Rectal smooth muscle tissue (tissue), 1 donor: ENCODE measurements at regions not wholly inside any gene's neighbourhood (a gene's known extent, or its start where the extent isn't known, plus 50 kb on each side); places are given as distances from the start of the nearest gene placed in this dataset.
"Not testable (repeated sequence)": the region's sequence is repeated elsewhere in the genome, so short reads cannot be mapped to it uniquely, and the experiment has no call there.

ENCODE experiments used
- H3K27ac ChIP-seq: one replicate; pipeline ENCODE4 v1.7.0; 2013; ENCODE audit warnings: low read depth, low read length, inconsistent platforms
- H3K27me3 ChIP-seq: one replicate; pipeline ENCODE4 v1.7.0; 2013; ENCODE audit warnings: low read length; ENCODE audit not compliant: control insufficient read depth, insufficient read depth
- H3K36me3 ChIP-seq: one replicate; pipeline ENCODE4 v1.7.0; 2013; ENCODE audit warnings: low read length; ENCODE audit not compliant: control insufficient read depth, insufficient read depth
- H3K4me1 ChIP-seq: one replicate; pipeline ENCODE4 v1.7.0; 2013; ENCODE audit warnings: low read length; ENCODE audit not compliant: control insufficient read depth, insufficient read depth
- H3K4me3 ChIP-seq: one replicate; pipeline ENCODE4 v1.7.0; 2013; ENCODE audit warnings: low read length
- H3K9ac ChIP-seq: one replicate; pipeline ENCODE4 v1.7.0; 2013; ENCODE audit warnings: low read length

DNA sequence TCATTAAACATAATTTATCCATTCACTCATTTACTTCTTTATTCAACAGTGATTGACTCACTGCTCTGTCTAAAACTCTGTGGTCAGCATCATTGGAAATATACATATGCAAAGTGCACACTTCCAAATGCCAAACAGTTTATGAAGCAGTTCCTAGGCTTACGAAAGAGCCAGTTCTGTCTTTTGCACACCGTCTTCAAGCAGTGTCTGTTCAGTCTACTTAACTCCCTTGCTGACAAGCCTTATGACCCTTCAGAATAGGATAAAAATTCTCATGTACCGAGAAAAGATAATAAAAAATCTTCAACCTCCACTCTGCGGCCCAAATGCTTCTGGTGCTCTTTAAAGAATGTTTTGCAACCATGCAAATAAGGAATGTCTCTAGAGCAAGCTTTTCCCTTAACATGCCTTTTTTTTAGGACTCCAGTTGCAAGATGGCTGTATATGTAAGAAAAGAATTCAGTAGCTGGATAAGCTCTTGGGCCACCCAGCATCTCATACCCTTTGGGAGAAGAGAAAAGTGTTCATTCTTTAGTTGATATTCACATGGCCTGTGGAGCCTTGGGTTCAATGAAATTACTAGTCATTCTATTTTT lies 1037.0 kb upstream of the SLIT2 start:
- H3K4me1 ChIP-seq, result no peaks in the 10 kb centered on the region
- no peak overlapping the region for H3K4me3 ChIP-seq
- H3K27me3 ChIP-seq, result no peaks in the 10 kb centered on the region
- no peaks in the 10 kb centered on the region for H3K36me3 ChIP-seq
- no peak overlapping the region for H3K27ac ChIP-seq
- no peak overlapping the region for H3K9ac ChIP-seq

DNA sequence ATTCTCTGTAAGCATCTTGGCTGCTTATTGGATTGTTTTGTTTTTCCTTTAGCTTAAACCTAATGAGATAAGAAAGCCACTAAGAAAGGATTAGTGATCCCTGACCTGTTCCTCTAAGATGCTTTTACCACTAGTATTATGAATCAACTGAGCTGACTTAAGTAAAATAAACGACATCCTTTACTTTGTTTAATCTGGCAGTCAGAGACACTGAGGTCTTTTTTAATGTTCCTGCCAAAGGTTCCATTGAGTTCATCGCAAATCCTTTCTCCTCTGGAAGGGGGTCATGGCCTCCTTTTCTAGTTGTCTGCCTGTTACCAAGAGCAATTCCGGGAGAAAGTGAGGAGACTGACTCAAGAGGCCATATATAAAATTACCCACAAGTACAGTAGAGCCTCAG lies 1038.3 kb upstream of the SLIT2 start:
- no peaks in the 10 kb centered on the region for H3K27me3 ChIP-seq
- H3K27ac ChIP-seq, result no peak overlapping the region
- no peak overlapping the region for H3K4me3 ChIP-seq
- H3K9ac ChIP-seq, result no peak overlapping the region
- H3K4me1 ChIP-seq, result no peaks in the 10 kb centered on the region
- no peaks in the 10 kb centered on the region for H3K36me3 ChIP-seq

DNA sequence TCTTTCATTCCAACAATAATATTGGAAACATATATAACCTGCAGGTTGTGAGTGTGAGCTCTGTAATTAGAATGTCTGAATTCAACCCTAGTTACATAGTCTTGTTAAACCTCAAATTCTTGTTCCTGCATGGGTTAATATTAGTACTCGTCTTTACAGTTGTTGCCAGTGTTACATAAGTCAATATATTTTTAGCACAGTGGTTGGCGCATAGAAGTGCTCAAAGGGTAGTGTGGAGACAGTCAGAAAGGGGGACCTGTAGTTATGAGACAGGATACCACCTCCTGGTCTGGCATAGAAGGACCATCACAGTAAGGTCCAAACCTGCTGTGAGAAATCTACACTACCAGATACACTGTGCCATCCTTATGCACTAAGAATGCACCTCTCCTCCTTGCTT lies 1045.9 kb upstream of the SLIT2 start:
- Histone ChIP-seq H3K27me3 (no peaks in the 10 kb centered on the region), H3K27ac (no peak overlapping the region), H3K4me1 (no peaks in the 10 kb centered on the region), H3K36me3 (no peaks in the 10 kb centered on the region), H3K4me3 (no peak overlapping the region), H3K9ac (no peak overlapping the region)

DNA sequence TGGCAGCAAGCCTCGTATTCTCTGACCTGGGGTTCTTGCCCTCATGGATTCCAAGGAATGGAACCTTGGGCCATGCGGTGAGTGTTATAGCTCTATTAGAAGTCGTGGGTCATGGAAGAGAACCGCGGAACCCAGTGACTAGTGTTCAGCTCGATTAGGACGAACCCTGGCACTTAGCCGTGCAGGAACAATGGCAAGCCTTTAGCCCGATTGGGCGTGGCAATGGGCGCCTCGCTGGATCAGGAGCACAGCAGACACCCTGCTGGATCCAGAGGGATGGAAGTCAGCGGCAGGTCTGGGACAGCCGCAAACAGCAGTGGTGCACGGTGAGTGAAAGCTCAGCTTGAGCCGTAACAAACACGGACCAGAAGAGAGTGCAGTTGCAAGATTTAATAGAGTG lies 1053.9 kb upstream of the SLIT2 start:
- not testable (repeated sequence) for H3K27me3 ChIP-seq, H3K27ac ChIP-seq, H3K36me3 ChIP-seq, H3K4me1 ChIP-seq, H3K4me3 ChIP-seq, H3K9ac ChIP-seq

DNA sequence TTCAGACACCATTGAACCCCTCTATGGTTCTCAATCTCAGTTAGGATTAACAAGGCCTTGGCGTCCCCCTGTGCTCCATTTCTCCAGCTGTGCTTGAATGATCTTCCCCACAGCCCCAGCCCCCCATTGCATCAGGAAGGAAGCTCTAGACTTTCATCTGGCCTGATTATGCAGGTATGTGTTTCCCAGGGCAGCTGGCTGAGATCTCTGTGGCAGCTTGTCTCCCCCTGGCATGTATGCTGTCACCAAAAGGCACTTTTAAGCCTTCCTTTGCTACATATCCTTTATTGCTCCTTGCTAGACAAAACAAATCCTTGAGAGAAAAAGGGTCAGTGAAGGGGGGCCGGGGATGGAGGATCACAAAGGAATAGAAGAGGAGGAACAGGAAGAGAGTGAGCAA lies 1056.0 kb upstream of the SLIT2 start:
- Histone ChIP-seq H3K4me1 (no peaks in the 10 kb centered on the region), H3K9ac (no peak overlapping the region), H3K27me3 (no peaks in the 10 kb centered on the region), H3K4me3 (no peak overlapping the region), H3K27ac (no peak overlapping the region), H3K36me3 (no peaks in the 10 kb centered on the region)

DNA sequence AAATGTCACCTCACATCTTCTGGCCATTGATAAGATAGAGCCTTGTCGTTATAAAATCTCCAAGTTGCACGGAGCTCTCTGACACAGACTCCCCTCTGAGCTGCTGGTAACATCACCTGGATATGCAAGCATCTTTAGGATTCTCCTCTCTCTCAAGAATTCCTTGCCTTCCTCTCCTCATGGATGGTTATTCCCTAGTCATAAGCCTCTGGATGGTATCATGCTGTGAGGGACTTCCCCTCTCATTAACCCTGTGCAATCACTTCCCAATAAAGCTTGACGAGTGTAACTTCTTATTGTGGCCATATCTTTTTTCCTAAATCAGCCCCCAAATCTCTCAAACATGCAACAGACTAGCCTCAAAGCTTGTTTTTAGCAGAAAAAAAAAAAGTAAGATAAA lies 1057.0 kb upstream of the SLIT2 start:
- H3K36me3 ChIP-seq, result no peaks in the 10 kb centered on the region
- no peaks in the 10 kb centered on the region for H3K4me1 ChIP-seq
- no peak overlapping the region for H3K27ac ChIP-seq
- H3K4me3 ChIP-seq, result no peak overlapping the region
- no peaks in the 10 kb centered on the region for H3K27me3 ChIP-seq
- no peak overlapping the region for H3K9ac ChIP-seq

DNA sequence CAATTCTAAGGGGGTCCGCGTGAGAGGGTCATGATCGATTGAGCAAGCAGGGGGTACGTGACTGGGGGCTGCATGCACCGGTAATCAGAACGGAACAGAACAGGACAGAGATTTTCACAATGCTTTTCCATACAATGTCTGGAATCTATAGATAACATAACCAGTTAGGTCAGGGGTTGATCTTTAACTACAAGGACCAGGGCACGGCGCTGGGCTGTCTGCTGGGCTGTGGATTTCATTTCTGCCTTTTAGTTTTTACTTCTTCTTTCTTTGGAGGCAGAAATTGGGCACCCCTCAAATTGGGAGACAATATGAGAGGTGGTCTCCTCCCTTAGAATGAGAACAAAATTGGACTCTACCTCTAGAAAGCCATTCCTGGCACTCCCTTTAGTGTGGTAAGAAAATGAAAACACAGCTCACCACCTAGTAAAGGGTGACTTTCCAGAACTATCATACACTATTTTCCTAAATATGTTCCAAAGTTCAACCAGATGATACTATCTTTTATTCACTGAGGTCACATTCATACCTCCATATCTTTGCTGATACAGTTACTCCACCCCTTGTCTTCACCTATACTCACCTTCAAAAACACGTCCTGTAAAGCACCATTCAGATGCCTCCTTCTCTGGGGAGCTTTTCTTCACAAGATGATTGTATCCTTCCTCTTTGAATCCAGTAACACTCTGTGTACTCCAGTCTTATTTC lies 1058.3 kb upstream of the SLIT2 start:
- no peak overlapping the region for H3K4me3 ChIP-seq
- no peak overlapping the region for H3K9ac ChIP-seq
- no peaks in the 10 kb centered on the region for H3K4me1 ChIP-seq
- H3K36me3 ChIP-seq, result no peaks in the 10 kb centered on the region
- no peaks in the 10 kb centered on the region for H3K27me3 ChIP-seq
- H3K27ac ChIP-seq, result no peak overlapping the region

DNA sequence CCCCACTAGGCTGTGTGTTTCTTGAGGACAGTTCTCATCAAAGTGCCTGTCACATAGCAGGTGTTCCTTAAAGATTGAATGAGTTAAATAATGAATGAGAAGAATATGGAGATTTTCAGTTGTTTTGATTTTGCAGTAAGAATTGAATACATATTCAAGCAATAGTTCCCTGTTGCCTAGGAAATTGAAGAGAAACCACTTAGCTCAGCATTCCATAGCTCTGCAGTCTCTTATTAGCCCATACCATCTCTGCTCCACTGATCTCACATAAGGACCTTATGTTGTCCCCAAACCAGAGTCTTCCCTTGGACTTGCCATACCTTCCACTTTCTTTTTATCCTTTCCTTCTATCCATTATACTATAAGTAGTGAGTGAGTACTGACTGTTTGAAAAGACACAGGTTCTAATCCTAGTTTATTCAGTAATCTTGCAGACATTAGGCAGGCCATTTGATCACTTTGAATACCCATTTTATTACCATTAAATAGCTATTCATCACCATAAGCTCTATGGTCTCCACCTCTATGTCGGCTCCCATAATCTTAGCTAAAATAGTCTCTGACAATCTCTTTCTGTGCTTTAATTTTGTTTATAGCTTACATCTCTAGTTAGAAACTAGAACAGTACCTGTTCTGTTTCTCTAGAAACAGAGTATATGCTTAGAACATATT lies 1059.6 kb upstream of the SLIT2 start:
- Histone ChIP-seq H3K27ac (no peak overlapping the region), H3K27me3 (no peaks in the 10 kb centered on the region), H3K36me3 (no peaks in the 10 kb centered on the region), H3K4me1 (no peaks in the 10 kb centered on the region), H3K9ac (no peak overlapping the region), H3K4me3 (no peak overlapping the region)

DNA sequence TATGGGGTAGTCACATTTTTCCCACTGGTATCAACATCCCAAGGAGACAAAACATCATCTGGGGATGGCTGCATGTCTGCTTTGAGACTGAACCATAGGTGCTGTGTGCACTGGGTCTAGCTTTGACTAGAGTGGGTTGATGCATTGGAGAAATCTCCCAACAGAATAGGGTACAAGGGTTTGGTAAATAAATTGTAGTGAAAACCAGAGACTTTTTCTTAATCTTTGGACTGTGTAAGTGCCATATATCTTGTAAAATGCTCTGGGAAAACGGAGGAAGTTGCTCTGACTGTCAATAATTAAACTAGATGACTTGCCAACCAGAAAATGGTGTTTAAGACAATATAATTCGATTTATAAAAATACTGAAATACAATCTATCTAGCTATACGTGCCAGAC lies 1064.0 kb upstream of the SLIT2 start:
- Histone ChIP-seq H3K4me1 (no peaks in the 10 kb centered on the region), H3K27ac (no peak overlapping the region), H3K27me3 (no peaks in the 10 kb centered on the region), H3K36me3 (no peaks in the 10 kb centered on the region), H3K9ac (no peak overlapping the region), H3K4me3 (no peak overlapping the region)

DNA sequence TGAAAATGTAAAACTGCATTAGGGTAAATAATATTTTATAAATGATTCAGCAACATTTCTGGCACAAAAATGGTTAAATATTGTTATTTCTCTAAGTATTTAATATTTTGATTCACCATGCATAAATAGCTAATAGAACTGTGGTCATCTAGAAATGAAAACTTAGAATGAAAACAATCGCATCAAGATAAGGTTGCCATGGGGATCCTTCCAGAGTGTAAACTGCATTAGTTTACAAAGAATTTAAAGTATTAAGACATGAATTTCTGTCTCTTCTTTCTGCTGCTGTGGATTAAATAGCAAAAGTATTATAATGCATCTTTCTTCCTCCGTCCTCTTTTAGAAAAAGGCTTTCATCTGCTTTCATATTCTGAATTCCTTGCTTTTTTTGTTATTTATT lies 1064.6 kb upstream of the SLIT2 start:
- no peaks in the 10 kb centered on the region for H3K36me3 ChIP-seq
- H3K9ac ChIP-seq, result no peak overlapping the region
- no peaks in the 10 kb centered on the region for H3K27me3 ChIP-seq
- no peaks in the 10 kb centered on the region for H3K4me1 ChIP-seq
- no peak overlapping the region for H3K4me3 ChIP-seq
- no peak overlapping the region for H3K27ac ChIP-seq

DNA sequence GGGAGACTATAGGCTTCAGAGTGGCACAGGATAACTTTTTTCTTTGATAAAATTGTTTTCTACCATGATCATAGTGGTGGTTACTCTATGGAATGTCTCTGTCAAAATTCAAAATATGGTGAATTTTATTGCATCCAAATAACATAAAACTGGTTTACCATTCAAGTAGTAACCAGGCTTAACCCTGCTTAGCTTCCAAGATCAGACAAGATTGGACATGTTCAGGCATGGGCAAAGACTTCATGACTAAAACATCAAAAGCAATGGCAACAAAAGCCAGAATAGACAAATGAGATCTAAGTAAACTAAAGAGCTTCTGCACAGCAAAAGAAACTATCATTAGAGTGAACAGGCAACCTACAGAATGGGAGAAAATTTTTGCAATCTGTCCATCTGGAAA lies 1070.1 kb upstream of the SLIT2 start:
- not testable (repeated sequence) for H3K27me3 ChIP-seq, H3K9ac ChIP-seq, H3K36me3 ChIP-seq, H3K4me1 ChIP-seq, H3K4me3 ChIP-seq, H3K27ac ChIP-seq

DNA sequence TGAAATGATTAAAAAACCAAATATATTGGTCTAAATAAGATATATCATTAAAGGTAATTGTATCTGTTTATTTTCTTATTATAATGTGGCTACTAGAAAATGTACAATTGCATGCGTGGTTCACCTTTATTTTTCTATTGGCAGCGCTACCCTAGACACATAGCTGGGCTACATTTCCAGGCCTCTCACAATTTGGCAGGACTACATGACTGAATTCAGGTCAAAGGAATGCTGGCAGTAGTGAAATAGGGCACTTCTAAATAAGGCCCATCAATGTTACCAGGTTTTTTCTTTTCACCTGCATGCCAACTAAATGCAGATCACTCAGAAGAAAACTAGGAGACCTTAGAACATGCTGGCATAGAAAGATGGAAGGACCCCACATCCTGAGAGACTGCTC lies 1072.9 kb upstream of the SLIT2 start:
- H3K27ac ChIP-seq, result no peak overlapping the region

DNA sequence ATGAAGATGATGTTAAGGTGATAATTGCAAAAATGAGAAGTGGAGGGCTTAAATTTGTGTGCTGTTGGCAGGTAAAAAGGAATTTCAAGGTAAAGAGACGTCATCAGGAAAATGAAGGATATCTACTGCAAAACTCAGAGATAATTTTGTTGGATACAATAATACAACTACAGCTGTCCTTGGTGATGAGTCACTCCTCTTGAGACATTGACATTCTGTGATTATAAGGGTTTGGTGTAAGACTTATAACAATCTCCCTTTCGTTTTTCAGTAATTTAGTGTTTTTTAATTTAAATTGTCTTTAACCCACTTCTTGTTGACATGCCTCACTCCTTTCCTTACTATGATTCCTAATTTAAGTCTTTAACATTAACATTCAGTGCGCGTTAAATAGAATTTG lies 1074.1 kb upstream of the SLIT2 start:
- H3K9ac ChIP-seq, result no peak overlapping the region
- no peak overlapping the region for H3K4me3 ChIP-seq
- no peak overlapping the region for H3K27ac ChIP-seq
- H3K27me3 ChIP-seq, result no peaks in the 10 kb centered on the region
- no peaks in the 10 kb centered on the region for H3K36me3 ChIP-seq
- H3K4me1 ChIP-seq, result no peaks in the 10 kb centered on the region

More for the DNA sequence above, 1072.9 kb upstream of the SLIT2 start:
- Histone ChIP-seq H3K27me3 (no peaks in the 10 kb centered on the region), H3K9ac (no peak overlapping the region), H3K4me1 (no peaks in the 10 kb centered on the region), H3K36me3 (no peaks in the 10 kb centered on the region), H3K4me3 (no peak overlapping the region)
